Activated CD8-positive, alpha-beta memory T cell treated with anti-CD3 and anti-CD28 coated beads for 36 hours (primary cell): ENCODE measurements at regions not wholly inside any gene's neighbourhood (a gene's known extent, or its start where the extent isn't known, plus 50 kb on each side); places are given as distances from the start of the nearest gene placed in this dataset.

ENCODE experiments used
- CTCF ChIA-PET: fragments of 350-600 bp; sonication (Branson Sonifier 250); formaldehyde crosslinking; loops from one replicate; lab custom pipeline; 2021; ENCODE audit warnings: antibody characterized with exemption; lab: Charles Lee
- POLR2A ChIA-PET: fragments of 350-600 bp; sonication (Branson Sonifier 250); formaldehyde crosslinking; loops from one replicate; lab custom pipeline; 2021; ENCODE audit warnings: antibody characterized with exemption; lab: Charles Lee

- POLR2A ChIA-PET = no interaction called here
- CTCF ChIA-PET = no interaction called here
These were observed 921.6 kb upstream of the SEMA6D start for GRCh38 chr15:46795685-46796084.

GRCh38 chr15:46808834-46809233 lies 908.5 kb upstream of the SEMA6D start:
- ChIA-PET CTCF (no interaction called here), POLR2A (no interaction called here)

GRCh38 chr15:46815240-46815639 lies 902.1 kb upstream of the SEMA6D start:
- ChIA-PET POLR2A (no interaction called here), CTCF (no interaction called here)

- POLR2A ChIA-PET = no interaction called here
- CTCF ChIA-PET = no interaction called here
These were observed 901.5 kb upstream of the SEMA6D start for GRCh38 chr15:46815765-46816164.

GRCh38 chr15:46848704-46849103 lies 868.6 kb upstream of the SEMA6D start:
- ChIA-PET POLR2A (no interaction called here), CTCF (no interaction called here)

GRCh38 chr15:46853600-46853999 lies 863.7 kb upstream of the SEMA6D start:
- CTCF ChIA-PET = no interaction called here
- POLR2A ChIA-PET = no interaction called here

- ChIA-PET CTCF (no interaction called here), POLR2A (no interaction called here)
These were observed 862.7 kb upstream of the SEMA6D start for GRCh38 chr15:46854564-46854963.

- ChIA-PET POLR2A (no interaction called here), CTCF (no interaction called here)
These were observed 861.9 kb upstream of the SEMA6D start for GRCh38 chr15:46855388-46855787.

GRCh38 chr15:46856839-46857502 lies 860.3 kb upstream of the SEMA6D start:
- POLR2A ChIA-PET = no interaction called here
- CTCF ChIA-PET = no interaction called here

- ChIA-PET CTCF (no interaction called here), POLR2A (no interaction called here)
These were observed 859.2 kb upstream of the SEMA6D start for GRCh38 chr15:46858150-46858549.

GRCh38 chr15:46861796-46862195 lies 855.5 kb upstream of the SEMA6D start:
- ChIA-PET POLR2A (no interaction called here), CTCF (no interaction called here)

GRCh38 chr15:46865155-46865554 lies 852.1 kb upstream of the SEMA6D start:
- POLR2A ChIA-PET = no interaction called here
- CTCF ChIA-PET = no interaction called here

GRCh38 chr15:46872286-46872980 lies 844.9 kb upstream of the SEMA6D start:
- ChIA-PET POLR2A (no interaction called here), CTCF (no interaction called here)

GRCh38 chr15:46872981-46873330 lies 844.3 kb upstream of the SEMA6D start:
- ChIA-PET POLR2A (no interaction called here), CTCF (no interaction called here)

- ChIA-PET CTCF (no interaction called here), POLR2A (no interaction called here)
These were observed 838.1 kb upstream of the SEMA6D start for GRCh38 chr15:46879032-46879770.

GRCh38 chr15:46880791-46881190 lies 836.5 kb upstream of the SEMA6D start:
- CTCF ChIA-PET = no interaction called here
- POLR2A ChIA-PET = no interaction called here

- ChIA-PET CTCF (no interaction called here), POLR2A (no interaction called here)
These were observed 824.6 kb upstream of the SEMA6D start for GRCh38 chr15:46892621-46893160.

- POLR2A ChIA-PET = no interaction called here
- CTCF ChIA-PET = no interaction called here
These were observed 822.7 kb upstream of the SEMA6D start for GRCh38 chr15:46894644-46895043.

GRCh38 chr15:46897266-46897665 lies 820.0 kb upstream of the SEMA6D start:
- ChIA-PET POLR2A (no interaction called here), CTCF (no interaction called here)

GRCh38 chr15:46901001-46901400 lies 816.3 kb upstream of the SEMA6D start:
- ChIA-PET CTCF (no interaction called here), POLR2A (no interaction called here)
